CD8-positive, alpha-beta memory T cell (primary cell): ENCODE measurements at regions not wholly inside any gene's neighbourhood (a gene's known extent, or its start where the extent isn't known, plus 50 kb on each side); places are given as distances from the start of the nearest gene placed in this dataset.

Experiments
- CTCF ChIA-PET: fragments of 350-600 bp; sonication (Branson Sonifier 250); formaldehyde crosslinking; loops from one replicate; lab custom pipeline; 2021; ENCODE audit warnings: antibody characterized with exemption; lab: Charles Lee
- POLR2A ChIA-PET: fragments of 350-600 bp; sonication (Branson Sonifier 250); formaldehyde crosslinking; loops from one replicate; lab custom pipeline; 2021; ENCODE audit warnings: antibody characterized with exemption; lab: Charles Lee
- DNase-seq, 5 donors: peaks; one replicate each; pipeline versions ENCODE4 v3.0.0 to v3.0.0-alpha.2; 2020 to 2022; ENCODE audit warnings: mixed read lengths in 1 of 5
- H3K27ac ChIP-seq: one replicate; pipeline ENCODE4 v1.7.0; 2013; ENCODE audit warnings: low read depth, mild to moderate bottlenecking, low read length, moderate library complexity
- H3K27me3 ChIP-seq: 2 replicates; pipeline ENCODE4 v1.7.0; 2013; ENCODE audit warnings: low read length, mild to moderate bottlenecking; ENCODE audit not compliant: insufficient read depth, poor library complexity, severe bottlenecking
- H3K36me3 ChIP-seq: 2 replicates; pipeline ENCODE4 v1.7.0; 2013; ENCODE audit warnings: mild to moderate bottlenecking, low read length, moderate library complexity; ENCODE audit not compliant: insufficient read depth
- H3K4me1 ChIP-seq: 2 replicates; pipeline ENCODE4 v1.7.0; 2013; ENCODE audit warnings: mild to moderate bottlenecking, low read length, moderate library complexity; ENCODE audit not compliant: insufficient read depth
- H3K4me3 ChIP-seq: 2 replicates; pipeline ENCODE4 v1.7.0; 2013; ENCODE audit warnings: mild to moderate bottlenecking, low read length
- H3K9me3 ChIP-seq: 2 replicates; pipeline ENCODE4 v1.7.0; 2013; ENCODE audit warnings: mild to moderate bottlenecking, low read length
- H3K27ac Mint-ChIP-seq, 8 donors: one replicate each; pipeline ENCODE4 v1.8.0; 2020 to 2021; ENCODE audit warnings: mixed read lengths in 8 of 8, mild to moderate bottlenecking in 6 of 8, inconsistent platforms in 3 of 8, moderate library complexity in 3 of 8
- H3K27me3 Mint-ChIP-seq, 2 donors: one replicate each; pipeline ENCODE4 v1.8.0; 2020 to 2021; ENCODE audit warnings: mixed read lengths in 2 of 2, mild to moderate bottlenecking in 1 of 2, moderate library complexity in 1 of 2
- H3K36me3 Mint-ChIP-seq, 3 donors: one replicate each; pipeline ENCODE4 v1.8.0; 2020 to 2021; ENCODE audit warnings: mixed read lengths in 3 of 3, inconsistent platforms in 1 of 3, mild to moderate bottlenecking in 1 of 3
- H3K4me1 Mint-ChIP-seq, 3 donors: one replicate each; pipeline ENCODE4 v1.8.0; 2020 to 2021; ENCODE audit warnings: mixed read lengths in 3 of 3, inconsistent platforms in 1 of 3, mild to moderate bottlenecking in 1 of 3
- H3K4me3 Mint-ChIP-seq, 7 donors: one replicate each; pipeline ENCODE4 v1.8.0; 2020 to 2021; ENCODE audit warnings: mixed read lengths in 7 of 7, mild to moderate bottlenecking in 6 of 7, moderate library complexity in 4 of 7, inconsistent platforms in 2 of 7
- H3K9me3 Mint-ChIP-seq, 5 donors: one replicate each; pipeline ENCODE4 v1.8.0; 2020 to 2022; ENCODE audit warnings: mixed read lengths in 5 of 5, mild to moderate bottlenecking in 3 of 5, moderate library complexity in 2 of 5, inconsistent platforms in 1 of 5

GRCh38 chr6:91324711-91325110, 737.8 kb upstream of the MAP3K7 start:
- Histone ChIP-seq H3K9me3 (no peaks in the 10 kb centered on the region), H3K4me3 (no peak overlapping the region), H3K27ac (no peak overlapping the region), H3K36me3 (no peaks in the 10 kb centered on the region), H3K4me1 (no peaks in the 10 kb centered on the region), H3K27me3 (no peaks in the 10 kb centered on the region)
- ChIA-PET CTCF (no interaction called here), POLR2A (no interaction called here)
- Mint-ChIP-seq H3K27me3 (no peaks in the 10 kb centered on the region), H3K4me3 (no peak overlapping the region), H3K27ac (no peak overlapping the region), H3K9me3 (peaks cover 0 to 4% (median 1%) of the 10 kb centered on the region in 5 donors), H3K4me1 (no peaks in the 10 kb centered on the region), H3K36me3 (no peaks in the 10 kb centered on the region)
- DNase-seq, result no peak

GRCh38 chr6:91317984-91318383, 731.1 kb upstream of the MAP3K7 start:
- Histone ChIP-seq H3K4me1 (no peaks in the 10 kb centered on the region), H3K9me3 (no peaks in the 10 kb centered on the region), H3K27me3 (no peaks in the 10 kb centered on the region), H3K27ac (no peak overlapping the region), H3K36me3 (no peaks in the 10 kb centered on the region), H3K4me3 (no peak overlapping the region)
- Mint-ChIP-seq H3K9me3 (peaks cover 0 to 2% (median 0%) of the 10 kb centered on the region in 5 donors), H3K4me1 (no peaks in the 10 kb centered on the region), H3K4me3 (no peak overlapping the region), H3K36me3 (no peaks in the 10 kb centered on the region), H3K27ac (no peak overlapping the region), H3K27me3 (no peaks in the 10 kb centered on the region)
- POLR2A ChIA-PET, result no interaction called here
- CTCF ChIA-PET, result no interaction called here
- DNase-seq, result no peak

GRCh38 chr6:91317247-91317835, 730.5 kb upstream of the MAP3K7 start:
- H3K9me3 Mint-ChIP-seq, result peaks cover 0 to 2% (median 0%) of the 10 kb centered on the region in 5 donors
- no peaks in the 10 kb centered on the region for H3K36me3 Mint-ChIP-seq
- DNase-seq, result no peak
- H3K27me3 Mint-ChIP-seq, result no peaks in the 10 kb centered on the region
- no peaks in the 10 kb centered on the region for H3K4me1 Mint-ChIP-seq
- H3K4me3 Mint-ChIP-seq, result no peak overlapping the region
- ChIA-PET POLR2A (no interaction called here), CTCF (no interaction called here)
- H3K36me3 ChIP-seq, result no peaks in the 10 kb centered on the region
- no peaks in the 10 kb centered on the region for H3K9me3 ChIP-seq
- no peaks in the 10 kb centered on the region for H3K4me1 ChIP-seq
- no peak overlapping the region for H3K4me3 ChIP-seq
- no peaks in the 10 kb centered on the region for H3K27me3 ChIP-seq
- H3K27ac ChIP-seq, result no peak overlapping the region
- H3K27ac Mint-ChIP-seq, result no peak overlapping the region

GRCh38 chr6:91310178-91310577, 723.3 kb upstream of the MAP3K7 start:
- POLR2A ChIA-PET, result no interaction called here

GRCh38 chr6:91305755-91306154, 718.9 kb upstream of the MAP3K7 start:
- CTCF ChIA-PET, result no interaction called here
- no peak overlapping the region for H3K27ac ChIP-seq

More at GRCh38 chr6:91310178-91310577, 723.3 kb upstream of the MAP3K7 start:
- Histone ChIP-seq H3K27me3 (no peaks in the 10 kb centered on the region), H3K27ac (no peak overlapping the region), H3K9me3 (no peaks in the 10 kb centered on the region), H3K36me3 (no peaks in the 10 kb centered on the region), H3K4me3 (no peak overlapping the region), H3K4me1 (no peaks in the 10 kb centered on the region)
- Mint-ChIP-seq H3K4me3 (no peak overlapping the region), H3K36me3 (no peaks in the 10 kb centered on the region), H3K27ac (no peak overlapping the region), H3K27me3 (peaks cover 0 to 1% of the 10 kb centered on the region in 2 donors), H3K9me3 (peaks cover 0 to 6% (median 0%) of the 10 kb centered on the region in 5 donors), H3K4me1 (no peaks in the 10 kb centered on the region)
- CTCF ChIA-PET, result no interaction called here
- DNase-seq, result no peak

GRCh38 chr6:91304521-91304920, 717.6 kb upstream of the MAP3K7 start:
- H3K27ac ChIP-seq, result no peak overlapping the region
- no peaks in the 10 kb centered on the region for H3K4me1 ChIP-seq
- Mint-ChIP-seq H3K27me3 (no peaks in the 10 kb centered on the region), H3K4me1 (no peaks in the 10 kb centered on the region), H3K4me3 (no peak overlapping the region), H3K36me3 (no peaks in the 10 kb centered on the region), H3K9me3 (peaks cover 2 to 6% (median 3%) of the 10 kb centered on the region in 5 donors), H3K27ac (no peak overlapping the region)
- H3K9me3 ChIP-seq, result no peaks in the 10 kb centered on the region
- CTCF ChIA-PET, result no interaction called here
- H3K4me3 ChIP-seq, result no peak overlapping the region
- POLR2A ChIA-PET, result no interaction called here
- no peak for DNase-seq
- no peaks in the 10 kb centered on the region for H3K36me3 ChIP-seq
- no peaks in the 10 kb centered on the region for H3K27me3 ChIP-seq

More at GRCh38 chr6:91305755-91306154, 718.9 kb upstream of the MAP3K7 start:
- Mint-ChIP-seq H3K27ac (no peak overlapping the region), H3K27me3 (peaks cover 0 to 1% of the 10 kb centered on the region in 2 donors), H3K9me3 (peaks cover 2 to 6% (median 3%) of the 10 kb centered on the region in 5 donors), H3K4me3 (no peak overlapping the region), H3K36me3 (no peaks in the 10 kb centered on the region), H3K4me1 (no peaks in the 10 kb centered on the region)
- Histone ChIP-seq H3K36me3 (no peaks in the 10 kb centered on the region), H3K9me3 (no peaks in the 10 kb centered on the region), H3K4me3 (no peak overlapping the region), H3K27me3 (no peaks in the 10 kb centered on the region), H3K4me1 (no peaks in the 10 kb centered on the region)
- DNase-seq, result no peak
- POLR2A ChIA-PET, result no interaction called here

- H3K27ac Mint-ChIP-seq, result no peak overlapping the region
- POLR2A ChIA-PET, result no interaction called here
- no peak for DNase-seq
- H3K9me3 Mint-ChIP-seq, result peaks cover 2 to 6% (median 4%) of the 10 kb centered on the region in 5 donors
- no peaks in the 10 kb centered on the region for H3K36me3 Mint-ChIP-seq
- Histone ChIP-seq H3K9me3 (no peaks in the 10 kb centered on the region), H3K27ac (no peak overlapping the region), H3K36me3 (no peaks in the 10 kb centered on the region), H3K4me1 (no peaks in the 10 kb centered on the region), H3K27me3 (no peaks in the 10 kb centered on the region), H3K4me3 (no peak overlapping the region)
- H3K4me3 Mint-ChIP-seq, result no peak overlapping the region
- H3K27me3 Mint-ChIP-seq, result no peaks in the 10 kb centered on the region
- H3K4me1 Mint-ChIP-seq, result no peaks in the 10 kb centered on the region
- CTCF ChIA-PET, result no interaction called here
Measured at GRCh38 chr6:91303326-91303725, 716.5 kb upstream of the MAP3K7 start.

GRCh38 chr6:91299544-91300491, 712.9 kb upstream of the MAP3K7 start:
- Mint-ChIP-seq H3K9me3 (peaks cover 1 to 10% (median 4%) of the 10 kb centered on the region in 5 donors), H3K27me3 (no peaks in the 10 kb centered on the region), H3K36me3 (no peaks in the 10 kb centered on the region), H3K4me3 (no peak overlapping the region), H3K27ac (no peak overlapping the region), H3K4me1 (no peaks in the 10 kb centered on the region)
- POLR2A ChIA-PET, result no interaction called here
- DNase-seq, result no peak
- no peak overlapping the region for H3K4me3 ChIP-seq
- no peaks in the 10 kb centered on the region for H3K4me1 ChIP-seq
- CTCF ChIA-PET, result no interaction called here
- H3K27ac ChIP-seq, result no peak overlapping the region
- H3K27me3 ChIP-seq, result no peaks in the 10 kb centered on the region
- no peaks in the 10 kb centered on the region for H3K36me3 ChIP-seq
- H3K9me3 ChIP-seq, result no peaks in the 10 kb centered on the region
